Midbrain (tissue), 1 donor: ENCODE measurements at regions not wholly inside any gene's neighbourhood (a gene's known extent, or its start where the extent isn't known, plus 50 kb on each side); places are given as distances from the start of the nearest gene placed in this dataset.

Experiments
- DNase-seq: peaks from one replicate; lab custom pipeline; 2025; lab: John Stamatoyannopoulos, UW

DNA sequence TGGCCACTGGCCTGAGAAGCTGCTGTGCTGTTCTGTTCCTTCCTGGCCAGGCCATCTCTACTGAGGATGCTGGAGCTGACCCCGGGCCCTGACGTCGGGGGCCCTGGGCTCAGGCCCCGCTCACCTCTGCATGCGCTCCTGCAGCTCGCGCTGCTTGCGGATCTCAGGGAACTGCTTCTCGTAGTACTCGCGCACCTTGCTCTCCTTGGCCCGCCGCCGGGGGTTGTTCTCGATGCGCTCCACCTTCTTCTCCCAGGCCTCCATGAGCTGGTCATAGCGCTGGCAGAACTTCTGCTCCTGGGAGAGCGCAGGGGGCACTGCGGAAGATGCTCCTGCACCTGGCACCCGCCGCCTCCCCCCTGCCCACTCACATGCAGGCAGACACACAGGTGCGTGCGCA is 135.6 kb downstream of the RFLNA start:
- no peak for DNase-seq

DNA sequence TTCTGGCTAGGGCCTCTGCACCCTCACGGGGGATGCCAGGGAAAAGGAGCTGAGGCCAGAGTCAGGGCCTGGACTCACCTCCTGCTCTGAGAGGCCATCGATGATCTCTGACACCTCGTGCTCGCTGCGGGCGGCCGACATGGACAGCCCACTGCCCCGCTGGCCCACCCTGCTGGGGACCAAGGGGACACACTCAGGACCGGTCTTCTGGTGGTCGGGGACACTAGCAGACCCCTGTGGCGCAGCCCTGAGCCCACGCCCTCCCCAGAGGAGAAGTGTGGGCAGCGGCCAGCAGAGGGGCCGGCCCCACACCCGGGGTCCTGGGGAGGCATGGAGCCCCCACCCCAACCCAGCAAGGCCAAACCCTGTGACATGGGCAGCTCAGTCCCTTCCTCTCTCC is 134.6 kb downstream of the RFLNA start:
- DNase-seq: no peak

DNA sequence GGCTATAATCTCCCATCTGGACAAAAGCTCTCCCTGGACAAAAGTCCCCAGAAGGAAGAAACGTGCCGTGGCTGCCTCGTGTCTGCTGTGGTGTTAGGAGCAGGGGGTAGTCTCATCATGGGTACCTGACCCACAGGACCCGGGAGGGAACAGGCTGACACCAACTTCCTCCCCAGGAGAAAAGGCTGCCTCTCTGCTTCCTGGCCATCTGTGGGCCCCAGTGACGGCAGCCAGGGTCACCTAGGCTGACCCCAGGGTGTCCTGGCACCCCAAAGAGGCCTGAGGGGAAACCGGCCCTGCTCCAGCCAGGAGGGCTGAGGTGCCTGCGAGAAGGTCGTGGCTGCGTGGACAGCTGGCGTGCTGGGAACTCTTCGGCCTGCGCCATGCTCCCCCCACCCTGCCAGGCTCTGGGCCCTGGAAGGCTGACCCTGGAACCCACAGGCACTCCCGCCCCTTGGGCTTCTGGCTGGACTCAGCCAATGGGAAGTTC is 133.9 kb downstream of the RFLNA start:
- DNase-seq: no peak

DNA sequence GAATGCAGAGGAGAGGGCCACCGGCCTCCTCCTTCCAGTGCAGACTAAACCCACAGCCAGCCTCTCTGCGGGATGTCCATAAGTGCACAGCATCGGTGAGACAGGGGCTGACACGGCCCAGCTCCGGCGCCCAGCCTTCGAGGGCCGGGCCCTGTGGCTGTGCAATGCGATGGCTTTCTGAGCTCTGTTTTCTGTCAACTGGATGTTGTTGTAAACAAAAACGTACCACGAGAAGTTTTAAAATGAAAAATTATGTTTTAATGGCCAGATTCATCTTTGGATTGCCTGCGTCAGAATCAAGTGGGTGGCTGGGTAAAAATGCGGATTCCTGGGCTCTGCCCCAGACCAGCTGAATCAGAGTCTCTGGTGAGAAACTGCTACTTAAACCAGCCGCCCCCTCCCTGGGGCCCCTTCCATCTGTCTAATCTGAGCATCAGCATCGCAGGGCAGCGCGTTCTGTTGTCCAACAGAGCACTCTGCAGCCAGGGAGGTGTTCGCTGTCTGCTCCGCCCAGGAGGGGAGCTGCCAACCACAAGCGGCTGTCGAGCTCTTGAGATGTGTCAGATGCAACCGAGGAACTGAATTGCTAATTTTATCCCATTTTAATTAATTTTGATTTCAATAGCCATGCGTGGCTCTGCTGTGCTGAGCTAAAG is 133.4 kb downstream of the RFLNA start:
- DNase-seq: no peak

DNA sequence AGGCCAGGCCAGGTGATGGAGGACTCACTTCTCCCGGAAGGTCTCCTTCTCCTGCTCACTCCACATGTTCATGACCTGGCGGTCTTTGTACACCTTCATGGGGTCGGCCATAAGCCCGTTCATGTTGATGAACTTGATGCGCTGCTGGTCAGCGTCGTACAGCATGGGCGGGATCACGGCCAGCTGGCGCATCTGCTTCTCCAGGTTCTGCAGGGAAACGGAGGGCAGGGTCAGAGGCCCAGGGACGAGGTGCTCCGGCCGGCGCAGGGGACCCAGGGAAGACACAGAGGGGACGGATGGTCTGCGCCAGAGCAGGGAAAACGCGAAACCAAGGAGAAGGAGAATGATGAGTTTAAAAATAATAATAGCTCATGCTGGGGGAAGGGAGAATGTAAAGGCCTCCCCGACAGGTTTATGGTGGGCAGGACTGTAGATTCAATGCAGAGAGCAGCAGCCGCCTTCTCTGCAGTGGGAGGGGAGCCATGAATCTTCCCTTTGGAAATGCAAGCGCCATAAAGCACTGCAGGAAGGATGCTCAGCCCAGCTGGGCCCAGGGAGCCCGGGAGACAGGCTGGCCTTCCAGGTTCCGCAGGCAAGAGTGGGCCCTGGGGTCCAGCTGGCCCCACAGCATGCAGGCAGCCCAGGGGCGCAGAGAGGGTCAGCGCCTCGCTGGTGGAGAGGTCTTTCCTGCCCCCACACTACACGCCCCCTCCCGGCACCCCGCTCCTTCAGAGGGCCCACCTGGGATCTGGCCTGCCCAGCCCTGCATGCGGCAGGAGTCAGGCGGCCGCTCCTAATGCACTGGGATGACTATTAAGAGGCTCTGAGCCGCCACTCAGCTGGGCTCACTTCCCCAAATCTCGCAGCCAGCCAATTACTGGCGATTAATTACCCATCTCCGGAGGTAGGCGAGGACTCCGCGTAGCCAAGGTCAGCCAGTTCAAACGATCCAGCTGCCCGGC is 132.0 kb downstream of the RFLNA start:
- DNase-seq: no peak

DNA sequence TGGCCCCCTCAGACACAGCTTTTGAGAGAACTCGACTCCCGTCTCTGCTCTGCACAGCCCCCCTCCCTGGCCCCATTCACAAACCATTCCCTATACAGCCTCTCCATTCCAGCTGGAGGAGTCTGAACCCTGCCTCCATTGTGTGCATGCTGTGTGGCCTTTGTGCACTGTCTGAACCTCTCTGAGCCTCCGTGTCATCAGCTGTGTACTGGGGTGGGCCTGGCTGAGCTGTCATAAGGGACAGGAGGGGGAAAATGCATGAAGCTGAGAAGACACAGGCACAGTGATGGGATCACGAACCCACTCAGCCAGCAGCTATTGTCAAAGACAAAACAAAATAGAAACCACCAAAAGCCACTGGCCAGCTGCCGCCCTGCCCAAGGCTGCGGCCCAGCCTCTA is 130.8 kb downstream of the RFLNA start:
- no peak for DNase-seq

DNA sequence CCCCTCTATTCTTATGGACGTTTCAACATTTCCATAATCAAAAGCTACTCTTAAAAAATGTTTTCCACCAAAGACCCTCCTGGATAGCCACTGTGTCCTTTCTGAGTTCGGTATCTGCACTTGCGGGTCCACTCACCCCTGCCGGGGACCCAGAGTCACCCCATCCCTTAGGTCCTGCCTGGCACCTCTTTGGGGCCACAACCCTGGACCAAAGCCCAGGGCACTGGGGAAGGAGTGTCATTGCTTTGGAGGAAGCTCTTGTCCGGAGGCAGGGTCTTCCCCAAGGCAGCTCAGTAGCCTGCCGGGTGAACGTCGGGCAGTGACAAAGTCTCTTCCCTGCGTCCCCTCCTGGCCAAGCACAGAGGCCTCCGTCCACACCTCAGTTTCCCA is 129.6 kb downstream of the RFLNA start:
- DNase-seq: no peak

DNA sequence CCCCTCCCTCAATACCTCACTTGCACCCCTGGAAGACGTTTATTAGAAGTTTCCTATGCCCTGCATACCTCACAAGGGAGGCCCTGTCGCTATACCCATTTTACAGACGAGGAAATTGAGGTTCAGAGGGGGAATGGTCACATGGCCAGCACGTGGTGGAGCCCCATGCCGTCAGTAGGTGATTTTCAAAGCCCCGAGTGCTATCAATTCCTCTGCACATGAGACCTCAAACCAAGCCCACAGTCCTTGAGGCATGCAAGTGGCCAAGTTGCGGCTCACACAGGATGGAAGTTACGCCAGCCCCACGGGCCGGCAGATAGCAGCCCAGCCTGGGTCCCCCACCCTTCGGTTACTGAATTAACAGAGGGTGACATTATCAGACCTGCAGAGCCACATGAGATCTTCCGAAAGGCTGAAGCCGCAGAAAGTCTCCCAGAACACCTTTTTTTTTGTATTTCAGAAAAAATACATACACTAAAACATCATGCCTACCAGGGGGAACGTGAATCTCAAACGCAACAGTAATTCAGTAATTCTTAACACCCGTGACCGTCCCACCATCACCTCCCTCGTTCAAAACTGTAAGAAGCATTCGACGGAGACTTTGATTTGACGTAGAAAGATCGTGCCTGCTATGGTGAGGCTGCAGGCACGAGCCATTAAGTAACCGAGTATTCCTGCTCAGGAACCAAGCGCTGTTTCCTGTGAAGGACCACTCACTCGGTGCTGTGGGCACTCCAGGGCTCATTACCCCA is 129.0 kb downstream of the RFLNA start:
- DNase-seq: no peak

DNA sequence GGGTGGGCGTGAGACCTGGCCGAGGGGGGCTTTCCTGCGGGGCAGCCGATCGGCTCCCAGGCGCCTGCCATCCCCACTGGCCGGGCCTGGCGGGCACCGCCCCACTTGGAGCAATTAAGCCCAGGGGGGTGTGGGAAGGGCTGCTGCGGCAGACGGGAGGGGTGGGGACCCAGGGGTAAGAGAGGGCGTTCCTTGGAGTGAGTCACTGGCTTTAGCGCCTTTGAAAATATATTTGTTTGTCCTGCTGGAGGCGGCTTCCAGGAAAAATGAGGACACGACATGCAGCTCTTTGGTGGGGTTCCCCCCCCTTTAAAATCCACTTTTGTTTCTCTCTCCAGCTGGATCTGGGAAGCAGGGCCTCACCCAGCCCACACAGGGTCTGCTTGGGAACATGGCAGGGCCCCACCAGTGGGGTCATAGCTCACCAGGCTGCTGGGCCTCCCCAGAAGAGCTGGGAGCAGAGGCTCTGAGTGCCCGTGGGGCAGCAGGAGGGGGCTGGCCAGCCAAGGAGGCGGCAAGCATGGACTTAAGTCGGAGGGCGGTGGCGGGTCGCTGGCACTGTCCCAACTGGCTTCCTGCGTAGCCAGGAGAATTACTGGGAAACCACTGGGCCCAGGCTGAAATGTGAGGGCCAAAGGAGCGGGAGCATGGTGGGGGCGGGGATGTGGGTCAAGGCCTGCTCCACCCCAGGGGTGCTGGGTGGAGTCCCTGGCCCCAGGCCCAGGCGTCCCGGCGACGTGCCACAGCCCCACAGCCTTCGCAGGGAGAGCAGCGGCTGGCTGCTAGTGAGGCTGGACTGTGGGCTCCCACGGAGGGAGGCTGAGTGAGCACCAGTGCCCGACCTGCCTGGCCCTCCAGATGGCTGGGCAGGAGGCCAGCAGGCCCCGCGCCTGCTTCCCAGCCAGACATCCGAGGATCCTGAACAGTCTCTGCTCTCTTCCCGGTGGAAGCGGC is 128.0 kb downstream of the RFLNA start:
- DNase-seq: peak; percentile 85

DNA sequence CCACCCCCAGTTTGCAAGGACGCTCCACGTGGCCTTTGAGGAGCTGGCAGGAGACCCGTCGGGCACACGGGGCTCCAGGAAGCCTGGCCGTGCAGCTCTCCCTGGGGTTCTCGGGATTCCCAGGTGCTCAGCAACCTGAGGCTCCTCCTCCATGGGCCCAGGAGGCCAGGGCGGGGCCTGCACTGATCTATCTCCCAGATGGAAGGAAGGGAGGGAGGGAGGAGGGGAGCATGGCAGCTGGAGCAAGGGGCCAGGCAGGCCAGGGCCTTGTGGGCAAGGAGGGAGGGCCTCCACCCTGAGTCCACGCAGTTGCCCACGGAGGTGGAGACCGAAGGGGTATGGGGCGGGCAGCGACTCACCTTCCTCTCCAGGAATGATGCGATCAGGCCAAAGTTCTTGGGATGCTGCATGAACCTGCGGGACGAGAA is 127.3 kb downstream of the RFLNA start:
- DNase-seq: no peak

DNA sequence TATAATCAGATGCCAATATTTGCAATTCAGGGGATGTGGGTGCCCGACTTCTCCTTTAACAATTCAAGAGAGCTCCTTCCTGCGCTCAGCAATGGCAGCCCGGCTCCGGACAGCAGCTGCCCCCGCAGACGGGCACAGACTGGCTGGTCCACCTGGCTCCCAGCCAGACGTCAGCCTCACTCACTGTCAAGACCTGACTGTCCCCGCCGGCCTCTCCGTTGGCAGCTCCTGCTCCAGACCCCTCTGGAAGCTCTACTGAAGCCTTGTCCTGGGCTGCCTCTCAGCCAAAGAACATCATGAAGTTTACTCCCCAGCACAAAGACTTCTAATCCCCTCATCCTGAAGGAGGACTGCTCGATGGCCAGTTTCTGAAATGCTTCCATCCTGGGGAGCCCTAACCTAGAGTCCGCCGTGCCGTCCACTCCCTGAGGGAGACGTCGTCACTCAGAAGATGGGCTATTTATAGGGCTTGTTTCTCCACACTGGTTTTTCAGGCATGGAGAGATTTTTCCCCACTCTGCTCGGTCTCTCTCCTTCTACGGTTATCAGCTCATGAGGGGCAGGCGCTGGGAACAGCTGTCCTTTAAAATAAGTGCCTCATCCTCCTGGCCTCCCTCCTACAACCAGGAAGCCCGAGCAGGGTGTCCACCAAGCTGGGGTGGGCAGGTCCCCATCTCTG is 126.2 kb downstream of the RFLNA start:
- peak; percentile 50 for DNase-seq

DNA sequence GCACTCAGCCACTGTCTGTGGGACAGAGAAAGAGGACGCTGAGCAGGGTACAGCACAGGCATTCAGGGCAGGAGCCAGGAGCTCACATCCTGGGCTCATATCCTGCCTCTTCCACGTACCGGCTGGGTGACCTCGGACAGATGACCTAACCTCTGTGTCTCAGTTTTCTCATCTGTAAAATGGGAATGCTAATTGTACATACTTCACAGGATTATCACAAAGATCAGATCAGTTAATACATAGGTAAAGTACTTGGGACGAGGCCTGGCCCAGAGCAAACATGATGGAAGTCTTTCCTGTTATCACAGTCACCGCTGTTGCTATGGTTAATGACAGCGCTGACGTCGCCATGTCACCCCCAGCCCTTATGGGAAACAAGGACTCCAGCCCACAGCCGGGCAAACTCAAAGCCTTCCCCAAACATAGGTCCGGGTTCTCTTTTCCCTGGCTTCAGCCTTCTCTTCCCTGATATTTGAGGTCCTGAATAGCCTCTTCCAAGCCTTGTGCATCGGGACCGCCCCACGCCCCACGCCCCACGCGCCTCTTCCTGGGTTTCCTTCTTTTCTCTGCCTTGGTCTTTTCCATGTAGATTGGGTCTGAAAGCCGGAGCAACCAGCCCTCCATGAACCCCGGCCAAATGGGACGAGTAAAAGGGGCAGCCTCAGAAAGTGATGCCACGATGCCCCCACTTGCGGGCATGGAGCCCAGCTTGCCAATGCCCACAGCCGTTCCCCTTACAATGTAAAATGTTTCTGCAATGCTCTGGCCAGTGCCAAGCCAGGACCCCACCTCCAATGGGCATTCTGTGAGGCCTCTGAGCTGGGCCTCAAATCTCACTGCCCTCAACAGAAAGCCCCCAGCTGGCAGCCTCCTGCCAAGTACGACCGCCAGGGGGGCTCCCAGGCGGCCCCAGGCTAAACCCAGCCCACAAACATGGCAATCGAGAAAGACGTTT is 125.4 kb downstream of the RFLNA start:
- no peak for DNase-seq

DNA sequence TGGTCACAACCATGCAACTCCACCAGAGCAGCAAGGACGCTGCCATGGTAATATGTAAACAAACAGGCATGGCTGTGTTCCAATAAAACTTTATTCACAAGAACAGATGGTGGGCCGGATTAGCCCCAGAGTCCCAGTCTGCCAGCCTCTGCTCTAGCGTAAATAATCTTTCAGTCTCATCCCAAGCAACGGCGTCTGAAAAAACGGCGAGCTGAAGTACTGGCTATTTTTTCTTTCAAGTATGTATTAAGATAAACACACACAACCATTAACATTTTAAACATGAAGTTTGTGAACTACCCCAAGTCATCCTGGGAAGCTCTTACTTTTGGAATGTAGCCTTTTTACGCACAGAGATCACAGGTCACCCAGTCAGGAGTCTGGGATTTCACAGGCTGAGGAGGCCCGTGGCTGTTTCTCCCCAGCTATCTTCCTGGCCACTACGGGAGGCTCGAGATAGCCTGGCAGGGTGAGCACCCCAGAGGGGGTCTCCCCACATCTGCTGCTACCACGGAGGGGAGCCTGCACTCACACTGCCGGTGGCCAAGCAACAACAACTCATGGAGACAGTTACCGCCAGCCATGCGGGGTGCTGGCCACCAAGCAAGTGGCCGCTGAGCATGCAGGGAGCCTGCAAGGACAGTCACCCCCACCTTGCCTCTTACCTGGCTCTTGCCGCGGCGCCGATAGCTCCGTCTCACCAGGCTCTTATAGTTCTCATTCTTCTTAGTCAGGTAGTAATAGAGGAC is 124.6 kb downstream of the RFLNA start:
- DNase-seq: no peak

DNA sequence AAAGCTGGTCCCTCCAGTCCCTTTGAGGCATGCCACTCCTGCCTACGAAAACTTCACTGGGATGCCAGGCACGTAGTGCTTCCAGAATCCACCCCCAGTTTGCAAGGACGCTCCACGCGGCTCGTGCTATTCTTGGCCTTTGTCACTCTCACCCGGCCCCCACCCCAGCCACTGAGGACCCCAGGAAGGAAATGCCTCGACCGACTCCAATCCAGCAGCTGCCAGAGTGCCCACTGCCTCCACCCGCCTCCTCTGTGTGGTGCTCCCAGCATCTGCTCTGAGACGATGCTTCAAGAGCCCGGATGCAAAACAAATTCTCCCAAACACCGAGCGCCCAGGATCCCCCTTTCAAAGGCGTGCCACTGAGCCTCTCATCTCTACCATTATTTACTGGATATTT is 123.9 kb downstream of the RFLNA start:
- no peak for DNase-seq

DNA sequence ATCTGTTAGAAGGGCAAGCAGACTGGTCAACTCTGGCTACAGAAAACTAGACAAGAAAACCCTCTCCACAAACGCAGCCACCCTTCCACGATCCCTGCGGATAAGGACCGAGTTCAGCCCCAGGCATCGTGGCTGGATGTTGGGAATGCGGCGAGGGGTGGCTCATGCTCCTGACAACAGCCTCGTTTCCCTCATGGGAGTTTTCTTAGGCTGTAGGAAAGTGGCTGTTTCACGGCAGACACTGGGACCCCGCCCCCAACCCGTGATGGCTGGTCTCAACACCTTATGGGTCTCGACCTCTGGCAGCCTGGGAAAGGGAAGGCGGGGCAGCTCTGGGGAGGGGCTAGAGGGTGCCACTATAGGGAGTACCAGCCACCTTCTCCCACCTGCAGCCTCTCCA is 123.3 kb downstream of the RFLNA start:
- DNase-seq: no peak

DNA sequence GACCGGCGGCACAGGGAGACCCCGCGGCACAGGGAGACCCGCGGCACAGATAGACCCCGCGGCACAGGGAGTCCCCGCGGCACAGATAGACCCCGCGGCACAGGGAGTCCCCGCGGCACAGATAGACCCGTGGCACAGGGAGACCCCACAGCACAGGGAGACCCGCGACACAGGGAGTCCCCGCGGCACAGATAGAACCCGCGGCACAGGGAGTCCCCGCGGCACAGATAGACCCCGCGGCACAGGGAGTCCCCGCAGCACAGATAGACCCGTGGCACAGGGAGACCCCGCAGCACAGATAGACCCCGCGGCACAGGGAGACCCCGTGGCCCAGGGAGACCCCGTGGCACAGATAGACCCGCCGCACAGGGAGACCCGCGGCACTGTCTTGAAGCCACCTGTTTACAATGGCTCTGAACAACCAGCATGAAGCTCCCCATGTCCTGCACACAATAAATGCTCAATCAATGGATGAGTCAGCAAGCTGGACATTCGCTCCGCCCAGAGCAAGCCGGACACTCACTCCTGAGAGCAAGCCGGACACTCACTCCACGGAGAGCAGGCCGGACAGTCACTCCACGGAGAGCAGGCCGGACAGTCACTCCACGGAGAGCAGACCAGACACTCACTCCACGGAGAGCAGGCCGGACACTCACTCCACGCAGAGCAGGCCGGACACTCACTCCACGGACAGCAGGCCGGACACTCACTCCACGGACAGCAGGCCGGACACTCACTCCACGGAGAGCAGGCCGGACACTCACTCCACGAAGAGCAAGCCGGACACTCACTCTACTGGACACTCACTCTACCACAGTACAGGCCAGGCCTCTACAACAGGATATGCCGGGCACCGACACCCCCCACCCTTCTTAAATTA is 121.9 kb downstream of the RFLNA start:
- DNase-seq: no peak

DNA sequence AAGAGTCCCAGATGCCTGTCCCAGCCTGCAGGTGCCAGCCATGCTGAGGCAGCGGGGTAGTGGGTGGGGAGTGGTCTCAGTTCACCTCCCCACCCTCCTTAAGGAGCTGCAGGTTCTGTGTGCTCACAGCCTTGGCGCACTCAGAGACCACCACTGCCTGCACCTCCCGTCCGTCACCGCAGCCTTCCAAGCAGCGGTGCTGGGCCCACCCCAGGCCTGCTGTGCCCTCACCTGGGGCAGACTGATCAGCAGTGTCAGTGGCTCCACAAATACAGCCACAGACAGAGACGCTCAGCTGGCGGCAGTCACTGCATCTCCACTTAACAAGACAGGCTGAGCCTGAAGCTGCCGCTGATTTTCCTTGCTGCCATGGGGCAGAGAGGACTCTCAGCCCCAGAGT is 120.2 kb downstream of the RFLNA start:
- no peak for DNase-seq

DNA sequence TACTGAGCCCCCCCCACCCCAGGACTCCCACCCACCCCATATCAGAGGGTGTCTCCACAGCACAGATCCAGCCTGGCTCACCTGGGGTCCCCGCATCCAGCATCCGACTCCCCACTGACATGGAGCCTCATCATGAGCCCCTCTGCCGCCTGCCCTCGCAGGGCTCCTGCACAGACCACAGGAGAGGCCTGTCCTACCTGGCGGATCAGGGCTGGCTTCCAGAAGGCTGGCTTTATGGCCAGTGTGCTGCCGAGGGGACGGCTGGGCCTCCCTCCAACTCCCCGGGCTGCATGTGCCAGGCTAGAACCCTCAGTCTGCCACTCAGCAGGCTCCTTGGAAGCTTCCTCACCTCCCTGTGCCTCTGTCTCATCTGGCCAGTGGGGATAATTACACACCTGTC is 119.0 kb downstream of the RFLNA start:
- no peak for DNase-seq
